Naive thymus-derived CD4-positive, alpha-beta T cell (primary cell): ENCODE measurements at regions not wholly inside any gene's neighbourhood (a gene's known extent, or its start where the extent isn't known, plus 50 kb on each side); places are given as distances from the start of the nearest gene placed in this dataset.

Source experiments
- ATAC-seq: fragments of 150-1000 bp; cut with Tn5 transposase; 2 replicates; pipeline ENCODE4 v1.10.0; 2021; ENCODE audit warnings: mild to moderate bottlenecking, moderate library complexity
- CTCF ChIA-PET: fragments of 350-600 bp; sonication (Branson Sonifier 250); formaldehyde crosslinking; loops from one replicate; lab custom pipeline; 2021; ENCODE audit warnings: antibody characterized with exemption; lab: Charles Lee
- POLR2A ChIA-PET: fragments of 350-600 bp; sonication (Branson Sonifier 250); formaldehyde crosslinking; loops from one replicate; lab custom pipeline; 2021; ENCODE audit warnings: antibody characterized with exemption, inconsistent platforms; lab: Charles Lee
- DNase-seq, 9 donors: peaks; one replicate each; pipeline versions ENCODE4 v3.0.0 to v3.0.0-alpha.2; 2020 to 2022; ENCODE audit warnings: mixed read lengths in 1 of 9
- H3K27ac ChIP-seq: one replicate; pipeline ENCODE4 v1.7.0; 2013; ENCODE audit warnings: mild to moderate bottlenecking, low read depth, low read length, moderate library complexity
- H3K27me3 ChIP-seq, 2 donors: one replicate each; pipeline ENCODE4 v1.7.0; 2013; ENCODE audit warnings: low read length in 2 of 2, mild to moderate bottlenecking in 2 of 2, moderate library complexity in 2 of 2; ENCODE audit not compliant: control insufficient read depth in 2 of 2, insufficient read depth in 2 of 2
- H3K36me3 ChIP-seq, 3 experiments: 1 replicate in 2 of 3; 2 replicates in 1 of 3; pipeline ENCODE4 v1.7.0; 2013; ENCODE audit warnings: low read length in 3 of 3, mild to moderate bottlenecking in 3 of 3, moderate library complexity in 1 of 3; ENCODE audit not compliant: insufficient read depth in 3 of 3, control insufficient read depth in 2 of 3
- H3K4me1 ChIP-seq, 2 donors: one replicate each; pipeline ENCODE4 v1.7.0; 2013; ENCODE audit warnings: low read length in 2 of 2, mild to moderate bottlenecking in 2 of 2, moderate library complexity in 1 of 2; ENCODE audit not compliant: control insufficient read depth in 2 of 2, insufficient read depth in 2 of 2
- H3K4me3 ChIP-seq: 2 replicates; pipeline ENCODE4 v1.7.0; 2013; ENCODE audit warnings: mild to moderate bottlenecking, low read length
- H3K9me3 ChIP-seq, 3 experiments: 1 replicate in 2 of 3; 2 replicates in 1 of 3; pipeline ENCODE4 v1.7.0; 2013; ENCODE audit warnings: low read length in 3 of 3; ENCODE audit not compliant: control insufficient read depth in 2 of 3
- H3K27ac Mint-ChIP-seq, 9 donors: one replicate each; pipeline ENCODE4 v1.8.0; 2020 to 2022; ENCODE audit warnings: mixed read lengths in 9 of 9, mild to moderate bottlenecking in 8 of 9, moderate library complexity in 5 of 9, inconsistent platforms in 2 of 9
- H3K27me3 Mint-ChIP-seq, 5 donors: one replicate each; pipeline ENCODE4 v1.8.0; 2021 to 2022; ENCODE audit warnings: mixed read lengths in 5 of 5, mild to moderate bottlenecking in 1 of 5
- H3K36me3 Mint-ChIP-seq, 5 donors: one replicate each; pipeline ENCODE4 v1.8.0; 2020 to 2022; ENCODE audit warnings: mixed read lengths in 5 of 5, mild to moderate bottlenecking in 3 of 5, inconsistent platforms in 1 of 5
- H3K4me1 Mint-ChIP-seq, 7 donors: one replicate each; pipeline ENCODE4 v1.8.0; 2020 to 2022; ENCODE audit warnings: mixed read lengths in 7 of 7, mild to moderate bottlenecking in 3 of 7, inconsistent platforms in 1 of 7
- H3K4me3 Mint-ChIP-seq, 10 donors: one replicate each; pipeline ENCODE4 v1.8.0; 2020 to 2022; ENCODE audit warnings: mild to moderate bottlenecking in 10 of 10, mixed read lengths in 10 of 10, moderate library complexity in 6 of 10, inconsistent platforms in 2 of 10
- H3K9me3 Mint-ChIP-seq, 11 donors: one replicate each; pipeline ENCODE4 v1.8.0; 2020 to 2022; ENCODE audit warnings: mixed read lengths in 11 of 11, mild to moderate bottlenecking in 4 of 11, inconsistent platforms in 1 of 11, moderate library complexity in 1 of 11
- intact Hi-C, 2 donors: fragments of 100-400 bp; cut with micrococcal nuclease; formaldehyde crosslinking; loops; one replicate each; pipeline ENCODE4 v1.15.1; 2023

DNA sequence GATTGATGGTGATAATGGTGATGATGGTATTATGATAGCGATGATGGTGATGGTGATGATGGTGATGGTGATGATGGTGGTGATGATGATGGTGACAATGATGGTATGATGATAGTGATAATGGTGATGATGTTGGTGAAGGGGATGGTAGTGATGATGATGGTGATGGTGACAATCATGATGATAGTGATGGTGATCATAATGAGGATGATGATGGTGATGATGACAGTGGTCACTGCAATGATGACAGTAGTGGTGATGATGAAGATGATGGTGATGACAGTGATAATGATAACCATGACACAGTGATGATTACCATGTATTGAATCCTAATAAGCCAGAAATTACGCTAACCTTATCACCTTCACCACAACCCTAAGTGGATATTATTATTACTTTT lies 128.2 kb downstream of the SHANK2 start:
- DNase-seq (no peak), ATAC-seq (no peak)
- Mint-ChIP-seq H3K27me3 (peaks cover 0 to 9% (median 6%) of the 10 kb centered on the region in 5 donors), H3K4me3 (no peak overlapping the region), H3K9me3 (peaks cover 3 to 16% (median 5%) of the 10 kb centered on the region in 11 donors), H3K4me1 (no peaks in the 10 kb centered on the region), H3K36me3 (no peaks in the 10 kb centered on the region), H3K27ac (no peak overlapping the region)
- no peaks in the 10 kb centered on the region for H3K27me3 ChIP-seq
- no peak overlapping the region for H3K27ac ChIP-seq
- H3K4me1 ChIP-seq = no peaks in the 10 kb centered on the region
- ChIA-PET POLR2A (no interaction called here), CTCF (no interaction called here)
- intact Hi-C loops = no loop called here
- H3K4me3 ChIP-seq = no peak overlapping the region
- H3K36me3 ChIP-seq = no peaks in the 10 kb centered on the region
- no peaks in the 10 kb centered on the region for H3K9me3 ChIP-seq

DNA sequence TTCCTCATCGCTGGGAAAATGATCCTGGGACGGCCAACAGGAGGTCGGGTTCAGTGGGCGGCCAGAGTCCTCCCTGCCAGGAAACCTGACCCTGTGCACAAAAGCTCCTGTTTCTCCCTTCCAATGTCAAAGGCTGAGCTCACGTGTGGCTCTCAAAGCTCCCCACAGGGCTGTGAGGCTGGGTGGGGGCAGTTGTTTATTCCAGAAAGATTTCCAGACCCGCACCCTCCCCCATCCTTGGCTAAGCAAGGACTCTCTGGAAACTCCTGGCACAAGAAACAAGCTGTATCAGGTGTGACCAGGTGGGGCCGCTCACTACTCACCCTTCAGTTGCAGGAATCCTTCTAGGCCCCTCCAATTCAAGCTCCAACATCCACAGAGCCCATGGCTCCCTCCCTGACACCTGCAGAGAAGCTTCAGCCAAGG lies 131.9 kb downstream of the SHANK2 start:
- no peak for ATAC-seq

DNA sequence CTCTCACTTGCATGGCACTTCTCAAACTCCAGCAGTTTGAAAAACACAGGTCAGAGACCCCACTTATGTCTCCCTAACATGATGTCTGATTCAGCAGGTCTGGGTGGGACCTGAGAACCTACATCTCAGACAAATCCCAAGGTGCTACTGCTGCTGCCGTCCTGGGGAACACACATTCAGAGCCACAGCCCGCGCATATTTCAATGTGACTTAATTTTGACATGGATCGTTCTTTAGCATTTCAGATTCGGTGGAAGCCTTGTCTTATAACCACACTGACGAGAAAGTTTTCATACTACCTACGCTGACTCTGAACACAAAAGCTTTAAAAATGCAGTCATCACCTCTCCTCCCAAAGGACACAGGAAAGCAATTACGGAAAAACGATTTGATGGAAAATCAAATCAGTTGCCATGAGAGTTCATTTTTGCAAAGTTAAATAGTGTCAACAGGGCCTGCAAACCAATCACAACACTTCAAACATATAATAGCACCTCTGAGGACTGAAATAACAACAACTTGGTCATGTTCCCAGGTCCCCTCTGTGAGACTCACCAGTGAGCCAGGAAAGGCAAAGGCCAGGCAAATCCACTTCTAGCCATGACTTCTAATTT lies 132.6 kb downstream of the SHANK2 start:
- H3K36me3 ChIP-seq = no peaks in the 10 kb centered on the region
- no peaks in the 10 kb centered on the region for H3K9me3 ChIP-seq
- DNase-seq (no peak), ATAC-seq (no peak)
- ChIA-PET POLR2A (no interaction called here), CTCF (no interaction called here)
- intact Hi-C loops = no loop called here
- Mint-ChIP-seq H3K4me1 (no peaks in the 10 kb centered on the region), H3K9me3 (peaks cover 2 to 12% (median 5%) of the 10 kb centered on the region in 11 donors), H3K27me3 (peaks cover 2 to 27% (median 9%) of the 10 kb centered on the region in 5 donors), H3K36me3 (no peaks in the 10 kb centered on the region), H3K27ac (no peak overlapping the region), H3K4me3 (no peak overlapping the region)
- H3K27me3 ChIP-seq = no peaks in the 10 kb centered on the region
- H3K4me3 ChIP-seq = no peak overlapping the region
- no peak overlapping the region for H3K27ac ChIP-seq
- no peaks in the 10 kb centered on the region for H3K4me1 ChIP-seq

More for the DNA sequence above, 131.9 kb downstream of the SHANK2 start:
- intact Hi-C loops = no loop called here
- Mint-ChIP-seq H3K4me1 (no peaks in the 10 kb centered on the region), H3K4me3 (no peak overlapping the region), H3K27me3 (peaks cover 2 to 27% (median 9%) of the 10 kb centered on the region in 5 donors), H3K36me3 (no peaks in the 10 kb centered on the region), H3K9me3 (peaks cover 3 to 16% (median 5%) of the 10 kb centered on the region in 11 donors), H3K27ac (no peak overlapping the region)
- Histone ChIP-seq H3K9me3 (no peaks in the 10 kb centered on the region), H3K4me1 (no peaks in the 10 kb centered on the region), H3K27me3 (no peaks in the 10 kb centered on the region), H3K36me3 (no peaks in the 10 kb centered on the region), H3K27ac (no peak overlapping the region), H3K4me3 (no peak overlapping the region)
- ChIA-PET CTCF (no interaction called here), POLR2A (no interaction called here)
- no peak for DNase-seq

DNA sequence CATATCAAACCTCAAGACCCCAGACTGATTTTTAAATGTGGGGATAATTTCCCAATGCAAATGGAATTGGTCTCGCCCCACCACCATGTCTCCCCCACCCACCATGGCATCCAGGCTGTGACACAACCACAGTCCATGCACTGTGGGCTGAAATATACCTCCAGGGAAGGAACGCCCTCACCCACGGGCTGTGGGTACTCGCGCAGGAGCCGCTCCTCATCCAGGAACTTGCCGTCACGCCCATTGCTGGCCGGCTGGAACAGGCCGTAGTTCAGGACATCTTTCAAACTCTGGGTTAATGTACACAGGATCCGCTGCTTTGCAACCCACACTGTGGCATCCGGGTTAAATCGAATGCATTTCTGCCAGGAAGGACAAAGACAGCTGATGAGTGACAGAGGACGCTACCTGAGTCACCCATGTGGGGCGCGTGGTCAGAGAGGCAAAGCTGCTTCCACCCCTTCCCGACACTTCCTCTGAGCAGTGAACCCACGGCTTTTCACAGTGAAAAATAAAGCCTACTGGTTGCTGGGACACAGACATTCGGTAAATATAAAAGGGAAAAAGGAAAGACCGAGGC lies 133.6 kb downstream of the SHANK2 start:
- intact Hi-C loops = no loop called here
- no peaks in the 10 kb centered on the region for H3K36me3 ChIP-seq
- H3K4me1 ChIP-seq = no peaks in the 10 kb centered on the region
- no peak overlapping the region for H3K4me3 ChIP-seq
- no peak for DNase-seq
- POLR2A ChIA-PET = no interaction called here
- peaks cover 2 to 36% (median 14%) of the 10 kb centered on the region in 5 donors for H3K27me3 Mint-ChIP-seq
- no peak overlapping the region for H3K27ac ChIP-seq
- CTCF ChIA-PET = no interaction called here
- H3K4me3 Mint-ChIP-seq = no peak overlapping the region
- H3K4me1 Mint-ChIP-seq = no peaks in the 10 kb centered on the region
- H3K36me3 Mint-ChIP-seq = no peaks in the 10 kb centered on the region
- peaks cover 0 to 7% (median 2%) of the 10 kb centered on the region in 11 donors for H3K9me3 Mint-ChIP-seq
- H3K9me3 ChIP-seq = no peaks in the 10 kb centered on the region
- H3K27ac Mint-ChIP-seq = no peak overlapping the region
- ATAC-seq = no peak
- H3K27me3 ChIP-seq = no peaks in the 10 kb centered on the region

DNA sequence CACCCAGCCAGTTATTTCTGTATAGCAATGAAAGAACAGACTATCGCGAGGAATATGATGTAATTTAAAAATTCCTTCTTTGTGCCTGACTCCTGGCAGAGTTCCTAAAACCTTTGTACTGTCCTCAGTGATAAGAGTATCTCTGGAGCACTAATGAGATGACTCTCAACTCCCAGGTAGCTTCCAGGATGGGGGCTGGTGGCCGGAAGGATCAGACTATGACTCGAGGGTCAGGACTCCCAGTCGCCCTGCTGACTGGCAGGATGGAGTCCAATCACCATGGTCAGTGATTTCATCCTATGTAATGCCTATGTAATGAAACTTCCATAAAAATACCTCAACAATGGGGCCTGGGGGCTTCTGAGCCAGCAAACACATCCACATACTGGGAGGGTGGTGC lies 135.1 kb downstream of the SHANK2 start:
- Mint-ChIP-seq H3K27me3 (peaks cover 2 to 49% (median 21%) of the 10 kb centered on the region in 5 donors), H3K4me3 (no peak overlapping the region), H3K4me1 (no peaks in the 10 kb centered on the region), H3K27ac (no peak overlapping the region), H3K36me3 (no peaks in the 10 kb centered on the region), H3K9me3 (peaks cover 0 to 2% (median 0%) of the 10 kb centered on the region in 11 donors)
- intact Hi-C loops = no loop called here
- no peaks in the 10 kb centered on the region for H3K27me3 ChIP-seq
- H3K9me3 ChIP-seq = no peaks in the 10 kb centered on the region
- ATAC-seq (no peak), DNase-seq (no peak)
- no peaks in the 10 kb centered on the region for H3K4me1 ChIP-seq
- no peak overlapping the region for H3K27ac ChIP-seq
- no peak overlapping the region for H3K4me3 ChIP-seq
- no peaks in the 10 kb centered on the region for H3K36me3 ChIP-seq
- ChIA-PET POLR2A (no interaction called here), CTCF (no interaction called here)

DNA sequence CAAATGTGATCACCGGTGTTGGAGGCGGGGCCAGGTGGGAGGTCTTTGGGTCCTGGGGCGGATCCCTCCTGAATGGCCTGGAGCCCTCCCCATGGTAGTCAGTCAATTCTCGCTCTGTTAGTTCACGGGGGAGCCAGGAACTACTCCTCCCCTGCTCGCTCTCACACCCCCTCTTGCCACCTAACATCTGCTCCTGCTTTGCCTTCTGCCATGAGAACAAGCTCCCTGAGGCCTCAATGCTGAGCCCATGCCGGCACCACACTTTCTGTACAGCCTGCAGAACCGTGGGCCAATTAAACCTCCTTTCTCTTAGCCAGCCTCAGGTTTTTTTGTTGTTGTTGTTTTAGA lies 135.7 kb downstream of the SHANK2 start:
- DNase-seq = no peak
- Mint-ChIP-seq H3K4me1 (no peaks in the 10 kb centered on the region), H3K9me3 (peaks cover 0 to 2% (median 0%) of the 10 kb centered on the region in 11 donors), H3K4me3 (no peak overlapping the region), H3K36me3 (no peaks in the 10 kb centered on the region), H3K27me3 (peaks cover 2 to 56% (median 21%) of the 10 kb centered on the region in 5 donors), H3K27ac (no peak overlapping the region)
- H3K36me3 ChIP-seq = no peaks in the 10 kb centered on the region
- H3K4me1 ChIP-seq = no peaks in the 10 kb centered on the region
- no peak overlapping the region for H3K4me3 ChIP-seq
- H3K27ac ChIP-seq = no peak overlapping the region
- ChIA-PET POLR2A (no interaction called here), CTCF (no interaction called here)
- no peak for ATAC-seq
- no peaks in the 10 kb centered on the region for H3K27me3 ChIP-seq
- H3K9me3 ChIP-seq = no peaks in the 10 kb centered on the region
- intact Hi-C loops = no loop called here
